ENCODE measurements at regions not wholly inside any gene's neighbourhood (a gene's known extent, or its start where the extent isn't known, plus 50 kb on each side); places are given as distances from the start of the nearest gene placed in this dataset.

GRCh38 chr10:131820626-131821025, 80.2 kb upstream of the PPP2R2D start:
- no peak overlapping the region for H3K4me2 ChIP-seq (ENCODE audit: low read depth, low read length)
- no peaks in the 10 kb centered on the region for H3K4me1 ChIP-seq (ENCODE audit: insufficient read depth, low read length)
- H3K27me3 ChIP-seq (ENCODE audit: control insufficient read depth in 1 of 2, insufficient read depth in 2 of 2, low read length in 2 of 2), result peaks cover 0 to 38% of the 10 kb centered on the region in 2 experiments; a peak in 4 of 5 replicates
- H3K9me3 ChIP-seq (ENCODE audit: low read length), result no peaks in the 10 kb centered on the region
- H2AFZ ChIP-seq (ENCODE audit: low read length), result no peak overlapping the region
- POLR2A ChIA-PET, result no interaction called here
- in situ Hi-C loops (cut with HindIII; ENCODE audit: extremely low pct_ligation_motif_present, low pct_unique_long_range_greater_than_20kb) (no loop called here), intact Hi-C loops (cut with micrococcal nuclease; ENCODE audit: unreplicated experiment) (no loop called here)
- DNase-seq (ENCODE audit: low spot score), result no peak
- CTCF ChIA-PET (ENCODE audit: low intra/inter-chr PET ratio, low total read pairs), result no interaction called here
- no peak overlapping the region for H3K27ac ChIP-seq (ENCODE audit: extremely low read length, insufficient read depth, low read length)
- BruUV-seq (replicated peaks), result no TSS peak
- no peak overlapping the region for H3K9ac ChIP-seq (ENCODE audit: insufficient read depth, low read depth, low read length)
- no peaks in the 10 kb centered on the region for H4K20me1 ChIP-seq (ENCODE audit: insufficient read depth, low read length)
- 16% methylated on average over 9 of the region's 9 CpGs for WGBS (ENCODE audit: low lambda C conversion rate)
- no peak overlapping the region for H3K4me3 ChIP-seq (replicated peaks in 1 of 3; ENCODE audit: insufficient read depth in 1 of 3, low read depth in 2 of 3, low read length in 3 of 3)
- FAIRE-seq, result no peak
- ATAC-seq, result no peak
- H3K79me2 ChIP-seq (ENCODE audit: insufficient read depth, low read length), result no peaks in the 10 kb centered on the region
- no peaks in the 10 kb centered on the region for H3K36me3 ChIP-seq (replicated peaks in 1 of 2; ENCODE audit: control insufficient read depth in 1 of 2, insufficient read depth in 2 of 2, low read length in 2 of 2)
- no peak for TF ChIP-seq ZBTB7B (CRISPR knock-in tag; IDR thresholded peaks at IDR 0.05)
- TF ChIP-seq HNF1B (CRISPR knock-in tag; IDR thresholded peaks at IDR 0.05), result no peak
- no peak for TF ChIP-seq IRF9 (CRISPR knock-in tag; IDR thresholded peaks at IDR 0.05; ENCODE audit: borderline replicate concordance)
- no peak for TF ChIP-seq GATA4 (IDR thresholded peaks at IDR 0.05; ENCODE audit: borderline replicate concordance, low read depth)
- no peak for TF ChIP-seq SALL1 (CRISPR knock-in tag; IDR thresholded peaks at IDR 0.05)
- no peak for TF ChIP-seq HOXA9 (CRISPR knock-in tag; IDR thresholded peaks at IDR 0.05; ENCODE audit: borderline replicate concordance)
- no peak for TF ChIP-seq DNMT1 (CRISPR knock-in tag; IDR thresholded peaks at IDR 0.05)
- no peak for TF ChIP-seq ZNF33B (CRISPR knock-in tag; IDR thresholded peaks at IDR 0.05)
